ENCODE measurements at regions not wholly inside any gene's neighbourhood (a gene's known extent, or its start where the extent isn't known, plus 50 kb on each side); places are given as distances from the start of the nearest gene placed in this dataset.

- H3K27ac ChIP-seq, result no peak overlapping the region
- ATAC-seq, result no peak
- no peaks in the 10 kb centered on the region for H3K4me1 ChIP-seq
- H3K36me3 ChIP-seq, result no peaks in the 10 kb centered on the region
- no peak for DNase-seq
- intact Hi-C loops (cut with DNase I), result no loop called here
- H3K9me3 ChIP-seq, result peaks cover 0 to 49% (median 8%) of the 10 kb centered on the region in 11 donors
- H3K4me3 ChIP-seq, result no peak overlapping the region
- TF ChIP-seq CTCF (IDR thresholded peaks at IDR 0.05), result no peak
- 84 to 86% methylated on average over 6 of the region's 6 CpGs for WGBS, 2 donors
- H3K27me3 ChIP-seq, result peaks cover 0 to 5% (median 0%) of the 10 kb centered on the region in 7 donors
Observed at GRCh38 chr7:156590212-156590611, 50.4 kb upstream of the RNF32 start.

GRCh38 chr7:156589808-156590207, 50.8 kb upstream of the RNF32 start:
- no peak for ATAC-seq
- intact Hi-C loops (cut with DNase I), result no loop called here
- DNase-seq, result no peak
- no peak for TF ChIP-seq CTCF (IDR thresholded peaks at IDR 0.05)
- no peaks in the 10 kb centered on the region for H3K36me3 ChIP-seq
- no peak overlapping the region for H3K4me3 ChIP-seq
- H3K27ac ChIP-seq, result no peak overlapping the region
- WGBS, 2 donors, result 91 to 92% methylated on average over 2 of the region's 2 CpGs
- H3K9me3 ChIP-seq, result peaks cover 0 to 49% (median 11%) of the 10 kb centered on the region in 11 donors
- H3K4me1 ChIP-seq, result no peaks in the 10 kb centered on the region
- H3K27me3 ChIP-seq, result peaks cover 0 to 5% (median 0%) of the 10 kb centered on the region in 7 donors

- DNase-seq (no peak), ATAC-seq (no peak)
- no peak overlapping the region for H3K4me3 ChIP-seq
- no peaks in the 10 kb centered on the region for H3K36me3 ChIP-seq
- H3K4me1 ChIP-seq, result no peaks in the 10 kb centered on the region
- H3K27me3 ChIP-seq, result peaks cover 0 to 5% (median 0%) of the 10 kb centered on the region in 7 donors
- 87 to 89% methylated on average over 1 of the region's 1 CpG for WGBS, 2 donors
- H3K9me3 ChIP-seq, result peaks cover 0 to 25% (median 11%) of the 10 kb centered on the region in 11 donors
- no peak for TF ChIP-seq CTCF (IDR thresholded peaks at IDR 0.05)
- no peak overlapping the region for H3K27ac ChIP-seq
- intact Hi-C loops (cut with DNase I), result no loop called here
Observed at GRCh38 chr7:156585926-156586325, 54.6 kb upstream of the RNF32 start.

GRCh38 chr7:156585025-156585648, 55.4 kb upstream of the RNF32 start:
- H3K36me3 ChIP-seq, result no peaks in the 10 kb centered on the region
- no peak overlapping the region for H3K27ac ChIP-seq
- ATAC-seq, result no peak
- no peak overlapping the region for H3K4me3 ChIP-seq
- TF ChIP-seq CTCF (IDR thresholded peaks at IDR 0.05), result no peak
- WGBS, 2 donors, result 25 to 27% methylated on average over 6 of the region's 6 CpGs
- no peak for DNase-seq
- intact Hi-C loops (cut with DNase I), result no loop called here
- peaks cover 0 to 5% (median 0%) of the 10 kb centered on the region in 7 donors for H3K27me3 ChIP-seq
- no peaks in the 10 kb centered on the region for H3K4me1 ChIP-seq
- peaks cover 0 to 25% (median 11%) of the 10 kb centered on the region in 11 donors for H3K9me3 ChIP-seq

Data from heart right ventricle (tissue), 16 donors.